GM19452 (cell line): ENCODE measurements at regions not wholly inside any gene's neighbourhood (a gene's known extent, or its start where the extent isn't known, plus 50 kb on each side); places are given as distances from the start of the nearest gene placed in this dataset.

ENCODE experiments used
- ATAC-seq: cut with Tn5 transposase; IDR thresholded peaks from one replicate; pipeline ENCODE4 v1.9.1; 2021; ENCODE audit not compliant: unreplicated experiment

DNA sequence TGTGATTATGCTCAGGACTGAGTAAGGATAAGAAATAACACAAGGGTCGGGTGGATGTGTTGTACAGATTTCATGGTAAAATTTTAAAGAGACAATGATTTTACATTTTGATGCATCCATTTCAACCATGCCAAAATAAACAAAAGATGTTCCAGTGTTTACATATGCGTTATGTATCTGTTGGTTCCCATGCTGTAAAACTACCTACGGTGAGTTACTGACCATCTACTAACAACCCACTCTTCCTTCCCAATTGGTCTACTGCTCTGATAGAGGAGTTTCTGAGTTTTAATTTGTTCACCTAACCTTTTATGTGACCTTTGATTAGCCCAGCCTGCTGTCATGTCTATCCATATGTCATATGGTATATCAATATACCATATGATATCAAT lies 1697.1 kb downstream of the MAT2B start:
- ATAC-seq = no peak

DNA sequence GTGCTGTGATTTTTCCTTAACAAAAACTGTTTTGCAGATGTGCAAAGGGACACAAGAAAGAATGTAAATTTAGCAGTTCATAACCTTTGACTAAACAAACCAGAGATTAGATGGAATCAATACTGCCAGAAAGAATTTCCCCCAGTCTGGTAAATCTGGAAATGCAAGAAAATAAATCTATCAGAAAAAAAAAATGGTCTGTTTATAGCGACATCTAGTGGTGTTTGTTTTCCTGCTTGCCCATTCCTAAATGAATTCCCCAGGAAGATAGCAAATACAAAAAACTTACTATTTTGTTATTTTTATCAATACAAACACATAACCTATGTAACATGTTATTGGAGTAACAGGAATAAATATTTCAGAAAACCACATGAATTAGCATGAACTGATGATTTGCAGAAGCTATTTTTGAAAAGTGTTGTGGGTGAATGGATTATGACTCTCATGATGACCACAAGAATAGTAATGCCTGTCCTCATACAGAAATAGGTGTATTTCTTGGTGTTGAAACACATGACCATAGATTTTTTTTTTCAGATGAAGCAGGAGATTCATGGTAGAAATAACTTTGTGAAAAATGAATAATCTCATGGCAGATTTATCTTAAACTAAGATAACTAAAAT lies 1703.8 kb downstream of the MAT2B start:
- no peak for ATAC-seq

GRCh38 chr5:165224366-165225045 lies 1719.1 kb downstream of the MAT2B start:
- no peak for ATAC-seq

DNA sequence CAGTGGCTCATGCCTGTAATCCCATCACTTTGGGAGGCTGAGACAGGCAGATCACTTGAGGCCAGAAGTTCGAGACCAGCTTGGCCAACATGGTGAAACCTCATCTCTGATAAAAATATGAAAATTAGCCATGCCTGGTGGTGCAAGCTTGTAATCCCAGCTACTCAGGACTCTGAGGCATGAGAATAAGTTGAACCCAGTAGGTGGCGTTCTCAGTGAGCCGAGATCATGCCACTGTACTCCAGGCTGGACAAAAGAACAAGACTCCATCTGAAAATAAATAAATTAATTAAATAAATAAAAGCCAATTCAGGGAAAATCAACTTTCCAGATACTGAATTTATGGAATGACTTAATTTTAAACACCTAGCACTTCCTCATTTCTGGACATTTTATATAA lies 1722.1 kb downstream of the MAT2B start:
- ATAC-seq = no peak

- ATAC-seq = no peak
Observed at GRCh38 chr5:165228184-165228583, 1722.8 kb downstream of the MAT2B start.

GRCh38 chr5:165231821-165232508 lies 1726.5 kb downstream of the MAT2B start:
- no peak for ATAC-seq

DNA sequence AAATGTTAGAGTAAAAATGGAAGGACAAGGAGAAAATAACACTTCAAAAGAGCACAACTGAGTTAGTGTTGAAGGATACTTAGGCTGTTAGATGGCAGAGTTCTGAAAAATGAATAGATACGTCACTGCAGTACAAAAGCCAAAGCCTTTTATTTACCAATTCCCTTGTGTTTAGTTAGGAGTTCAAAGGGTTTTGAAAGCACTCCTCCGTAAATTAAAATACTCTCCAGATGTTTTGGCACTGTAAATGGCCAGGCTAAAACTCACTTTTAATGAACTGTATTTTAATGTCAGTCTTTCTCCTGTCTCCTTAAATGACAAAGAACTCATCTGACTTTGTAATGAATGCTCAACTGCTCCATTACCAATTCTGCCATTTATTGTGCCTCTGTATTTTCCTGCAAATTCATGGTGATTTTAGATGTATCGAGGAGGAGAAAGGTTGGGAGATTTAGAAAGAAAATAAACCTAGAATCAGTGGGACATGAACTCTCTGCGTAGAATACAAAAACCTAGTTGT lies 1727.2 kb downstream of the MAT2B start:
- ATAC-seq = no peak

DNA sequence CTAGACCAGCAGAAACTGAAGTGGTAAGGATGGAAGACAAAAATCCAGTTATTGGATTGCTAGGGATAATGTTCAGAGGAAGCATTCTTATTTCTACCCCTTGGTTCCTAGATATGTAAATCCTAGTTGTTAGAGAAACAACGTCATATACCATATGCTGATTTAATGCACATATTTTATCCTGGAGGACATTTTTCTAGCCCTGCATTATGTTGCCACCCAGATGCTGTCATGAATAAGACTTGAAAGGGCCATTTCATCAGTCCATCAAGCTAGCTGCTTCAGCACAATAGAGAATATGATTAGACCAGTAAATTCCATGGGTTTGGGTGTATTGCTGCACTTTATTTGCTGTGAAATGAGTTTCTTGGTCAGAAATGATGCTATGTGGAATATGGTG lies 1736.4 kb downstream of the MAT2B start:
- no peak for ATAC-seq

GRCh38 chr5:165242646-165243045 lies 1737.2 kb downstream of the MAT2B start:
- ATAC-seq = no peak

DNA sequence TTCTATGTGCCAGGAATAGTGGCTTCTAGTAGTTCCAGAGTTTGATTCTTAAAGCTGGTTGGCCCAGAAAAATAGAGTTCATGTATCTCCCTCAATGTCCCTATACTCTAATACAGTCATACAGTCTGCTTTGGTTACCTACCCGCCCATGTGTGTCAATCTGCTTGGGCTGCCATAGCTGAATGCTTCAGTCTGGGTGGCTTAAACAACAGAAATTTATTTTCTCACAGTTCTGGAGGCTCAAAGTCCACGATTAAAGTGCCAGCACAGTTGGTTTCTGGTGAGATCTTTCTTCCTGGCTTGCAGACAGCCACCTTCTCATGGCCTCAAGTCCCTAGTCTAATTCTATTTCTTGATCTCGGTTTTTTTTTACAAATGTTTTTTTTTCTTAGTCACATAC lies 1739.0 kb downstream of the MAT2B start:
- ATAC-seq = no peak

DNA sequence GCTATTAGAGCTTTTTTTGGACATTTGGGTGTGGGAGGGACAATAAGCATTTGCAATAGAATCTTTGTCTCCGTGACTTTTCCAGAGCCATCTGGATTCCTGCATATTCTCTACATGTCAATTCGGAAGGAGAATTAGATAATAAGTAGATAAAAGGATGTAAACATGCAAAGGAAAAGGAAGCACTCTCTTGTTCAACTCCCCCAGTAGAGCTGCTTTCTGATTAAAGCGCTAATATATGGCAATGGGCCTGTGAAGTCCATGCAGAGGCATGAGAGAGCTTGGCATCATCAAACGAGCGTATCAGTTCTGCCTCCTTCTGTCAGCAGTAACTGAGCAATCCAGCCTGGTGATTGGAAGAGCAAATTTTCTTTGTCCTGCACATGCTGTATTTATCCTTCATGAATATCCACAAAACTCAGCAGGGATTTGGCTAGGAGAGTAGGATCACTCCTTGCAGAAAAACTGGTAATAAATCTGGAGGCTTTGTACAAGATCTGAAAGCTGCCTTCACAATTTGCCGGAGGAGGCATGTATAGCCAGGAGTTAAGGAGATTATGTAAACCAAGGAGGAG lies 1752.9 kb downstream of the MAT2B start:
- ATAC-seq = no peak

GRCh38 chr5:165260426-165260825 lies 1755.0 kb downstream of the MAT2B start:
- ATAC-seq = no peak

- ATAC-seq = no peak
Observed at GRCh38 chr5:165263536-165263935, 1758.1 kb downstream of the MAT2B start.

GRCh38 chr5:165266939-165267338 lies 1761.5 kb downstream of the MAT2B start:
- no peak for ATAC-seq

DNA sequence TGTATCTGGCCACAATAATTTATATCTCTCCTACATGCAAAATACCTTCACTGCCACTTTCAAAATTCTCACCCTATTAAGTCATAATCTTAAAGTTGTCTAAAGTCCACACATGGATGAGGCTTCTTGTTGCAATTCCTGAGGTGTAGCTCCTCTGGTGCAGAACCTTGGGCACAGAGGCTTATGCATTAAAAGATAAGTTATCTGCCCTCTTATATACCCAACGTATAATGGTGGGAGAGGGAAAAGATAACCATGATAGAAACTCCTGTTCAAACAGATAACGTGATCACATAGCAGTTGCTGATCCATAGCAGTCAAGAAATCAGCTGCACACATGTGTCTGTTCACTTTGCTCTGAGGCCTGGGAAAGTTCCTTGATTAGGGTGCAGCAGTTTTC lies 1767.0 kb downstream of the MAT2B start:
- ATAC-seq = no peak

GRCh38 chr5:165277661-165278060 lies 1772.2 kb downstream of the MAT2B start:
- no peak for ATAC-seq

DNA sequence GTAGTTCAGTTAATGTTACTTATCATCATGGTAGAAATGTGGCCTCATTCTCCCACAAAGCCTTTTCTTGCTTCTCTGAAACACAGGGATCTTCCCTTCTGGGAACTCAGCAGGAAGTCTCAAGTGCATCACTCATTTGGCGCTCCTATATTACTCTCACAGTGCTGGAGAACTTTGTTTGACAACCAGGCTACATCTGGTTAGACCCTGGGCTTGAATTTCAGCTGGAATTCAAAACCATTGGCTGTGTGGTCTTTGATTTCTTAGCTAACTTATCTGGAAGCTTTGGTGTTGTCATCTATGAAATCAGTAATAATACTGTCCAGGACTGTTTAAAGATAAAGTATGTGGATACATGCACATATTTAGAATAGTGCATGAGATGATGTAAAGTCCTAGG lies 1777.1 kb downstream of the MAT2B start:
- no peak for ATAC-seq

GRCh38 chr5:165286692-165287091 lies 1781.3 kb downstream of the MAT2B start:
- no peak for ATAC-seq

GRCh38 chr5:165290535-165290934 lies 1785.1 kb downstream of the MAT2B start:
- no peak for ATAC-seq

DNA sequence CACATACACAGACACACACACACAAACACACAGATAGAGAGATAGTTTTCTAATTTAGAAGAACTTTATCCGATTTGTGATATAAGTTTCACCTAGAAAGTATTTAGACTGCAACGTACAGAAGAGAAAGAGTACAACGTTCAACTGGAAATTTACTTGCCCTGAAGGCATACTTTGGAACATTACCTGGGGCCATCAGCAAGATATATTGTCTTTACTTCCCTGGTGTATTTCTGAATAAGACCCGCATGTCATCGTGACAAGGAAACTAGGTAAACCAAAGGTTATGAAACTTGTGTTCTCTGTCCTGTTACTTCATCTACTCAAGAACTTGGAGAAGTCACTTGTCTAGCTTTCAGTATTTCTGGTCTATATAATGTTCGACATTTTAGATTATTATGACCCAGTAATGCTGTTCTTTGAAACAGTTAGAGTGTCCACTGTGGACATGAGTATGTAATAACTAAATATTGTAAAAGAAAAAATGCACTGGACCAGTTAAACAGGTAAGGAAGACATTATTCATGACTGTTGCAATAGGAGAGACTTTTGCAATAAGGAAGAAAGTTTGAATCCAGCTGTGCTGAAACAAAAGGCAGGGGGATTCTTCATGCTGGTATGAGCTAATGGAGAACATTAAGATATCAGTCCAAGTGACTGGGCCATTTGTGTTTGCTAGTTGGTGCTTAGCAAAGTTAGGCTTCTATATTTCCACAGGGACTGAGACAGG lies 1791.1 kb downstream of the MAT2B start:
- ATAC-seq = no peak

DNA sequence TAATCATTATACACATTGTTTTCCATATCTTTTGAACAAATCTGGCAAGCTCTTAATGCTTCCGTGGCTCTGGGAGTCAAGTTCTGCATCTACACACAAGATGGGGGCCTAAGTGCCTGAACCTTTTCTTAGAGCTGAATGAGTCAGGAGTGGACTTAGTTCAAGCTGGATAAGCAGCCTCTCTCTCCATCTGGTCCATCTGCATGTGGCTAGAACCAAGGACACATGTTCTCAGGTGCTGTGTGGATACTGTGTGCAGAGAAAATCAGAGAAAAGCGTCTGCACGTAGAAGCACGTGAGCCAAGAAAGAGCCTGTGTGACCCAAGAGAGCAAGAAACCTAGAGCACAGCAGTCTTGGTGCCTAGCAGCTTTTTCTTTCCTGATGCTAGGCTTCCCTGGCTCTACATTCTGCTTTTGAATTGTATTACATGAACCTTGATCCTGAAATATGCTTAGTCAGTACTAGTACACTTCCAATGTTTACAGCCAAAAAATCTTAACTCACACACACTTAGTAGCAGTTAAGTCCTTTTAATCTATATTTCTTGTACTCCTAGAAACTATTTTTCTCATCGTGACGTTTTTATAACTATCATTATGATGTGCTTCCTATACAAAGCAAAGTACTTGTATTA lies 1798.9 kb downstream of the MAT2B start:
- ATAC-seq = no peak
